Activated CD8-positive, alpha-beta memory T cell treated with anti-CD3 and anti-CD28 coated beads for 24 hours (primary cell): ENCODE measurements at regions not wholly inside any gene's neighbourhood (a gene's known extent, or its start where the extent isn't known, plus 50 kb on each side); places are given as distances from the start of the nearest gene placed in this dataset.
"Not testable (repeated sequence)": the region's sequence is repeated elsewhere in the genome, so short reads cannot be mapped to it uniquely, and the experiment has no call there.

Experiments used
- DNase-seq: peaks from one replicate; pipeline ENCODE4 v3.0.0-alpha.2; 2020

DNA sequence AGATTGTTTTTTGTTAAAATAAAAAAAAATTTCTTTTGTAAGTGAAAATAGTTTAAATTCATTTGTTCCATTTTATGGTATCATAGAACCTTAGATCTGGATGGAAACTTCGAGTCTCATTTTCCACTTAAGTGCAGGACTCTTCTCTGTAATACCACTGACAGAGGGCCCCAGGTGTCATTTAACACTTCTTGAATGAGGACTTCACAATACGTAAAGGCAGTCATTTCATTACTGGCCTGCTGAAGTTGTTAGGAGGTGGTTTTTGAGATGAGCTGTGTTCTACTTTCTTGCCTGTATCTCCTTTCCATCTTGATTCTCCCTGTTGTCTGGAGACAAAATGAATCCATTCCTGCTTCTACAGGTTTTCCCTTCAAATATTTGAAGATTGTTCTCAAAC is 455.3 kb downstream of the DMRT2 start:
- DNase-seq: no peak

DNA sequence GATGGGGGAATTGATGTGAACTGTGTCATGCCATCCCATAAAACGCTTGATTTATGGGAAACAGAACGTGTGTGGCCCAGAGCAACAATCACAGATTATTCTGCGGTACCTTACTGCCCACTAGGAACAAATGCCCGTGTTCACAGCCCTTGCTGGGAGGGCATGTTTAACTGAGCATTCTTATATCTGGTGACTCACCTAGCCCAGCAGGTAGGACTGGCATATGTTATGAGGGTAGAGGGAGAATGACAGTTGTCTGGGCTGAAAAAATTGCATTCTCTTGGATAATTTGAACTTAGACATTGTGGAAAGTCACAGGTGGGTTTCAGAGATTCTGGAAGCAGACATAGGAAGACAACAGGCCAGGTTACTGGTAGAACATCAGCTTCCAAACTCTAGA is 460.6 kb downstream of the DMRT2 start:
- DNase-seq: no peak

DNA sequence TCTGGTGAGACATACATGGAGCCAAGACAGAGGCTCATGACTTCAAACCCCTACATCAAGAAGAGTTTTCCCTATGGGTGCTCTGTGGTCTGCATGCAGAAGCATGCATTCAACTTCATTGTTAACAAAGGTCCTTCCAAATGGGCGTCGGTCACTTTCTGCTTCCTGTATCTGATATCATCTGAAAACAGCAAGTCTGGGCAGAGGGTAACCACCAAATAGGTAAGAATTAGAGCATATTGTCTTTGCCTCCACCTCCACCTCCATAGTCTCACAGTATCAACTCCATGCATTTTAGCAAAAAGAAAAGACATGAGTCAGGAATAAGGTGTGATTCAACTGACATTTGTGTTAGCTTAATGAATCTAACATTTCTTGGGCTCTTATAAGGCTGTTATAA is 462.9 kb downstream of the DMRT2 start:
- no peak for DNase-seq

DNA sequence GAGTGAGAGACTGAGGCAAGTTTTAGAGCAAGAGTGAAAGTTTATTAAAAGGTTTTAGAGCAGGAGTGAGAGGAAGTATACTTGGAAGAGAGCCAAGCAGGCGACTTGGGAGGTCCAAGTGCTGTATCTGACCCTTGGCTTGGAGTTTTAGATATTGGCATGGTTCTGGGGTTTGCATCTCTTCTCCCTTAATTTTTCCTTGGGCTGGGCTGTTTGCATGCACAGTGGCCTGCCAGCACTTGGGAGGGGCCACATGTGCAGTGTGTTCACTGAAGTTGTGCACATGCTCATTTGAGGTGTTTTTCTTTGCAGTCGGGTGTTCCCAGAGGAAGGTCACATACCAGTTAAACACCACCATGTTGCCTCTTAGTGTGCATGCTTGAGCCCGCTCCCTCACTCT is 464.1 kb downstream of the DMRT2 start:
- no peak for DNase-seq

DNA sequence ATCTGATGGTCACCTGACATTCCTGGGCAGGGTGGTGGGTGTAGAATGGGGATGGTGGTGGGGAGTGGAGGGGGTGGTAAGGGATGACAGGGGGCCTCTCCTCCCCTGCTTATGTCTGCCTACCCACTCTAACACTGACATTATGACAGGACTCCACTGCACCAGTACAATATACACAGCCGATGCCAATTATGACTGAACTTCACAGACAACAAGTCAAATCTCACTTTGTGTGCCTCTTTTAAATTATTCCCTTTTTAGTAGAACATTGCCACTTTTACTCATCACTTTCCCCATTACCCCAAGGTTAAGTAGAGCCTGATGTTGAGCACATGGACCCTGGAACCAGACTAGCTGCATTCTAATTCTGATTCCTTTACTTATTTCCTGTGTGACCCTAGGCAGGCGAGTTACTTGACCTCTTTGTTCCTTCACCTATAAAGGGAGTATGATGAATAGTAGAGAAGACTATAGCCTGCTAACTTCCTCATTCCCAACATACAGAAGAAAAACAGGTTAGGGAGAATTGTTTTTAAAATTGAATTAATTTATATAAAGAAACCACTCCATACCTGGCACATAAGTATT is 464.7 kb downstream of the DMRT2 start:
- DNase-seq: no peak

DNA sequence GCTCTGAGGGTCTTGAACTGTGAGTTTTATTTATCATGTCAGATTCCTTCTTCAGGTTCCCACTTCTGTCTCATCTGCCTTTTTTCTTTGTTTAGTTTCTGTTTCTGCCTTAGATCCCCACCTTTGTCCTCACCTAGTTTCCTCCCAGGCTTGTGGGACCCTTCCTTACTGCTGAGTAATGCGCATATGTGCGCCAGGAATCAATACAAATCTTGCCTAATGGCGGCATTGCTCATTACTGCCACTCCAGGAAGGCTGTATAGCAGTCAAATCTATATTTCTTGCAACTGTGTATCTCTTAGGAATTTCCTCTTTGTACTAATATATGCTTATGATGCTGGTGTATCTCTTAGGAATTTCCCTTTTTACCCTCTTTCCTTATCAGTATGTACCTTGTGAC is 465.4 kb downstream of the DMRT2 start:
- DNase-seq: no peak

DNA sequence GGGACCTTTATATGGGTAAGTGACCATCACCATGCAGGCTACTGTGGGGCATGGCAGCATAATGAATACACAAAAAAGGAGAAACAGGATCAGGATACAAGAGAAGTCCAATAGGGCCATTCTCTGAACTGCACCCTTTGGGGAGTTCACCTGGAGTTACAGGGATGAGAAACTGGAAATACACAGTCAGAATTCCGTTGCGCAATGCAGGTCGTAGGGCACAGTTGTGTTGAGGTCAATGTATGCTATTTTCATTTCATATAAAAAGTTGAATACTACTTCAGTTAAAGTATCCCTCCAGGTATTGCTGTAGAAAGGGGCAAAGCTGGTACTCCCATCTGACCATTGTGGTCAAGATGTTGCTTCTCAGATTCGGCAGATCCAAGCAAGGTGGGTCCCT is 471.4 kb downstream of the DMRT2 start:
- no peak for DNase-seq

DNA sequence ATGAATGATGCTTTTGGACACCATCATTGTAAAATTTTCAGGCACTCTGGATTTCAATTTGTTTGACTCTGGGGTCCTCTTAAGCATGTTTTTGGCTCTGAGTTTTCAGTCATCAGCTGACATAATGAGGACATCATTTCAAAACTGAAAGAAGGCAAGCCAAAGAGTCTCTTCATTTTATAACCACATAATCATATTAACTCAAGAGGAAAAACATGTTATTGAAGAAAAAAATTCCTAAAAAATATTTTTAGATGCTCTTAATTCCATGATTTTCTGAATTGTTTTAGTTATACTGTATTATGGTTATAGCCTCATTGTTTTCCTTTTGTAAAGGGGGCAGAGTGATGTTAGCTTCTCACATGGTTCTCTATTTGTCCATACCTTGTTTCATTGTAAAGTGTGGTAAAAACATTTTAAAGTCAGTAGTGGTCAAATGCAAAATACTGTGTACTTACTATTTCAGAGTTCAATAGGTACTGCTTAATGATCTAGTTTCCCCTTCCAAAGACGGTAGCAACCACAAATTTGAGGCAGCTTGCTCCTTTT is 472.1 kb downstream of the DMRT2 start:
- DNase-seq: no peak

DNA sequence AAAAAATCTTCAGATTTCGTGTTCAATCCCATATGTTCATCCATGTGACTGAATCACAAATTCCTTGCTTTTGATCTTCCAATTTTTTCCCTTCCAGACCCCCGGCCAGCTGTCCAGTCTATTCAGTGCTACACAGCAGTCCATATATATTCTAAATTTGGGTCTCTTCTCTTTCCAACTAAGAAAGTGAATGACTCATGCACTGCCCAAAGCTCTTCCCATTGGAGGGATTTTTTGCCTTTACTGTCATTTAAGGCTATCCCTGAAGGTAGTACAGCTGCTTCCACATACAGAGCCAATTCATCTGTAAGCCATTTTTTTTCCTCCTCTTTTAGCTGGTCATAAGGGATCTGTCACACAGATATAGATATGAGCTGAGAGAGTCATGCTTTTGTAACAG is 478.3 kb downstream of the DMRT2 start:
- no peak for DNase-seq

DNA sequence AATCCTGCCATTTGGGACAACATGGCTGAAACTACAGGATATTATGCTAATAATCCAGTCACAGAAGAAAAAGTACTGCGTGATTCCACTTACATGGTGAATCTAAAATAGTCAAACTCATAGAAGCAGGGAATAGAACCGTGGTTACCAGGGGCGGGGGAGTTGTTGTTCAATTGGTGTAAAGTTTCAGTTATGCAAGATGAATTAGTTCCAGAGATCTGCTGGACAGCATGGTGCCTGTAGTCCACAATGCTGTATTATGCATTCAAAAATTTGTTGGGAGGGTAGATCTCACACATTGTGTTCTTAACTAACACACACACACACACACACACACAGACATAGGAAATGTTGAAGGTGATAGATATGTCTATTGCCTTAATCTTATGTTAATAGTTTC is 480.5 kb downstream of the DMRT2 start:
- no peak for DNase-seq

DNA sequence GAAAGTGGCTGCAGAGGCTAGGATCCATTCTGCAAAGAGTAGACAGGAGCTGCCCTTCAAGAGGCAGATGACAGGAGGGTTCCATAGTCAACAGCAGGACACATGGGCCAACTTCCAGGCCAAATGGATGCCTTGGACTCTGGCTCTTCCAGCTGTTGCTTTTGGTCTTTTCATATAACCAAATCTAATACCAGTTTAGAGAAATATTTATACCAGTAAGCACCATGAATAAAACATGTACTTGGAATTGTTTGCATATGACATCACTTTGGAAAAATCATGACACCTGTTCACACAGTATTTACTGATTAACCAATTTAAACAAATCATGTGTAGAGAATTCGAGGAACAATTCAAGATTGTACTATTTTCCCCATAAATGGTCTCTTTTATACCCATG is 481.3 kb downstream of the DMRT2 start:
- no peak for DNase-seq

DNA sequence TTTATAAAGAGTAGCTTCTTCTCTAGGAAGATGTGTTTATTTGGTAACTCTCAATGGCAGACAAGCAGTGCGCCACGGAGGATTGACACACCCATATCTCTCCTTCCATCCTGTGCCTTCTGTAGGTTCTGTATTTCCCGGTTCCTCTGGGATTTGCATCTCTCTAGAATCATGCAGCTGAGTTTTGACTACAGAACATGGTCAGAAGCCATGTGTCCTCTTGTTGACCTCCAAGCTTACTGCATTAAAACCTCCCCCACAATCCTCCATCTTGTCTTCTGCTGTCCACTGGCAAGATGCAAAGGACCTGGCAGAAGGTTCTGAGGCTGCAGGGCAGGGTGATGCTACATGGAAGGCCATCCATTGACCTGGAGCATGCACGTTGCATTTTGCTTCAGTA is 482.0 kb downstream of the DMRT2 start:
- no peak for DNase-seq

DNA sequence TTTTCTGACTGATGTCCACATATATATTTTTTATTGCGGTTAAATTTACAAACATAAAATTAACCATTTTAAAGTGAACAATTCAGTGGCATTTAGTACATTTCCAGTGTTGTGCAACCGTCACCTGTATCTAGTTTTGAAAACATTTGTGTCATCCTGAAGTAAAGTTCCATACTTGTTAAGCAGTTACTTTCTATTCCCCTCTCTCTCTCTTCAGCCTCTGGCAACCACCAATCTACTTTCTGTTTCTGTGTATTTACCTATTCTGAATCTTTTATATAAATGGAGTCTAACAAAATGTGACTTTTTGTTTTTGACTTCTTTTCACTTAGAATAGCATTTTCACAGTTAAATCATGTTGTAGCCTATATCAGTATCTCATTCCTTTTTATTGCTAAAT is 480.1 kb upstream of the SMARCA2 start:
- no peak for DNase-seq

DNA sequence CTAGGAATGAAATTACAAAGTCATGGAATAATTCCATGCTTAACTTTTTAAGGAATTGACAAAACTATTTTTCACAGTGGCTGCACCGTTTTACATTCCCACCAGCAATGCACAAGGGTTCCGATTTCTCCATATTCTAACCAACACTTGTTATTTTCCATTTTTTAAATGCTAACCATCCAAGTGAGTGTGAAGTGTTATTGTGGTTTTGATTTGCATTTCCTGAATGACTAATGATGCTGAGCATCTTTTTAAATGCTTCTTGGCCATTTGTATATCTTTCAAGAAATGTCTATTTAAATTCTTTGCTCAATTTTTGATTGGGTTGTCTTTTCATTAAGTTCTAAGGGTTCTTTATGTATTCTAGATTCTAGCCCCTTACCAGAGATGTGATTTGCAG is 479.5 kb upstream of the SMARCA2 start:
- DNase-seq: no peak

DNA sequence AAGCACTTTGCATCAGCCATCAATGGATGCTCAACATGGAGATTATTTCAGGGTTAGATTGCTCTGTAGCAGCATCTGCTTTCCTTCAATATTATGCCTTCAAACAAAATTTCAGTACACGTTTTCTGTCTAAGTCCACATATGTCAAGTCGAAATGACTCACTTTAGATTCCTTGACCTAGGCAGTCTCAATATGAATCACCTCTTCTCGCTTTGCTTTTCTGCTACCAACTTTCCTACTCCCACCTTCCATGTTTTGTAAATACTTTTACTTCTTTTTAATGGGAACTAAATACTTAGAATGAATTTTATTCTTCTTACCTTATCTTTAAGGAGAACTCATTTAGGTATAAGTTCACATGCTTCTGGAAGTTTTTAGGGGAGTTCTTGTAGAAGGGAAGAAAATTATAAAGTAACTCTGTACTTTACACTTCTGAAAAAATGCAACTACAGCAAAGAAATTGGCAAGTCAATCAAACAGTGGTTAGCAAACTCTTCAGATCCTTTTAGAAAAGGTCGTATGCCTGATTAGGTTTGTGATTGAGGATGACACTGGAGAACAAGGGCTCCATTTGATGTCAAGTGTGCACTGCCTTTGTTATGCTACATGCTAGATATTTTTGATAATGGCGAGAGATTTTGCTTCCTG is 478.5 kb upstream of the SMARCA2 start:
- no peak for DNase-seq

DNA sequence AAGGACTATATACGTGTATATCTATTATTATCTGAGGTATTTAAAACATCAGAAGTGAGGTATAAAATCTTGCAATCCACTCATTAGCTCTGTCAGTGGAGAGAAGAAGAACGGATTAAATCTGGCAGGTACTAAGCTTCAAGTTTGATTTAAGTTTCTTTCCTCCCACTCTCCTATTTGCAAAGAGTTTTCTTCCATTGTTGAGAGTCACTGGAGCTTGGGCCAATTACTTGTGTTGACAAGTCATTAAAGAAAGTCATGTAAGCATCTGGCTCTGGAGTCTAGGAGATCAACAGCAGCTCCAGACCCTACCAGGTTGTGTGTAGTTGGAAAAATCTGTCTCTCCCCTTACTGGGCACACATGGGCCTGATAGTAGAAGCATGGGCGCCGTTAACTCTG is 476.8 kb upstream of the SMARCA2 start:
- no peak for DNase-seq

DNA sequence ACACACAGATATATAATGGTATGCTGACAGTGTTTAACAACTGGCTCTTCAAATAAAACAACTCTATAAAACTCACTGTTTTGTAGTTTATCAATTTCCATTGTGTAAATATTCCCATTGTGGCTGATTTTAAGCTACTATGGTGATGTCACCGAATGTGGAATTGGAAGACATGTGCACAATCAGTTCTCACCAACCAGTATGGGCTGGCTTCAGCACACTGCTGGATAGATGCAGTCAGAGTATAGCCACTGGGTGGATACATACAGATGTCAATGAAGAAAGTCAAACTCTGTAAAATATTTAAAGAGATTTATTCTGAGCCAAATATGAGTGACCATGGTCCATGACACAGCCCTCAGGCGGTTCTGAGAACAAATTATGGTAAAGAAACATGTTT is 475.9 kb upstream of the SMARCA2 start:
- no peak for DNase-seq

DNA sequence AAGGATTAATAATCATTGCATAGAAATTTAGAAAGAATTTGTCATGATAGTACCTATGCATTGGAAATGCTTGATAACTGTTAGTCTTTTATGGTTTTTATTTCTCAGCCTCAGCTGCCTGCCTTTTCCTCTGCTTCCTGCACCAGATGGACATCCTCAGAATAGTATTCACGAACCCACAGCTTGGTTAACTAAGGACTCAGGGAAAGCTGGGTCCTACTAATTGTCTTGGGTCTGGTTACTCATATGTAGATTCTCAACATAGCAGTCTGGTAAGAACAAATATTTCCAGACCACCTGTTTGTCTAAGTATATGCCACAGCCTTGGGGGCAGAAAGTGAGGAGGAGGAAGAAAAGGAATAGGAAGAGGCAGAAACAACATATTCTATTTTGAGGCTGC is 464.5 kb upstream of the SMARCA2 start:
- DNase-seq: no peak

DNA sequence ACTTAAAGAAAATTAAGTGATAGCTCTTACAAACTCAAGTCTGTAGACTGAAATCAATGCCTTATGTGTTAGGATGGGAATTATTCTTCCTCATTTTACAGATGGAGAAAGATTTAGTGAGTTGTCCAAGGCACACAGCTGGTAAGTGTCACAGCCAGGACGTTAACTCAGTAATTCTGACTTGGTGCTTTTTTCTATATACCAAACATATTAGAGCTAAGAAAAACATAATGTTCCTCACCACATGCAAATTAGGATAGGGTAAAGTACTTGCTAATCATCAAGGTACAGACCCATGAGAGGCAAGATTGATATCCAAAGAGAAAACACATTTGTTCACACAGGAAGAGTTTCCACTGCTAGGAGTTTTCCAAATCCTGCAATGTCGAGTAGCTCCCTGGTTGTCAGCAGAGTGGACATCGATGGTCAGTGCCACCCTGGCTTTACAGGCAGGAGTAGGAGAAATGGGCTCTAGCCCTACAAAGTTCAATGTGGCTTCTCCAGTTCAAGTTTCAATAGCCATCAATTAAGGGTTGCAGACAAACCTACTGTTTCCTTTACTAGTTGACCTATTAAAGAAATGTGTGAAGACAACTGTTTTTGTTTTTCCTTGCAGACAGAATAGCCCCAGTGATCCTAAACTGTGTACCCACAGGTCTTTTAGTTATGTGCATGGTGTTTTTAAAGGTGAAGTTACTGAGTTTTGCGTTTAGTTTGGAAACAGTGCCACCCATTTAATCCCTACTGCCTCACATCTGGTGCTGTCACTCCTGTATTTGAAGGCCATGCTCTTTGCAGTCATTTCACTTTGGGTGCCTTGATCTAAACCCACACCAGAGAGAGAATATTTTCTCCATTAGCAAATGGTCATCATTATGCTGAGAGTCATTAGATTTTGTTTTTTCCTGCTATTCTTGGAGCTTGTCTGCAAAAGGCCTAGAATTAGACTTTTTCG is 460.8 kb upstream of the SMARCA2 start:
- DNase-seq: no peak

DNA sequence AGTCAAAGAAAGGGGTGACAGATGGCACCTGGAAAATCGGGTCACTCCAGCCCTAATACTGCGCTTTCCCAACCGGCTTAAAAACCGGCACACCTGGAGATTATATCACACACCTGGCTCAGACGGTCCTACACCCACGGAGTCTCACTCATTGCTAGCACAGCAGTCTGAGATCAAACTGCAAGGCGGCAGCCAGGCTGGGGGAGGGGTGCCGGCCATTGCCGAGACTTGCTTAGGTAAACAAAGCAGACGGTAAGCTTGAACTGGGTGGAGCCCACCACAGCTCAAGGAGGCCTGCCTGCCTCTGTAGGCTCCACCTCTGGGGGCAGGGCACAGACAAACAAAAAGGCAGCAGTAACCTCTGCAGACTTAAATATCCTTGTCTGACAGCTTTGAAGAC is 456.5 kb upstream of the SMARCA2 start:
- not testable (repeated sequence) for DNase-seq

DNA sequence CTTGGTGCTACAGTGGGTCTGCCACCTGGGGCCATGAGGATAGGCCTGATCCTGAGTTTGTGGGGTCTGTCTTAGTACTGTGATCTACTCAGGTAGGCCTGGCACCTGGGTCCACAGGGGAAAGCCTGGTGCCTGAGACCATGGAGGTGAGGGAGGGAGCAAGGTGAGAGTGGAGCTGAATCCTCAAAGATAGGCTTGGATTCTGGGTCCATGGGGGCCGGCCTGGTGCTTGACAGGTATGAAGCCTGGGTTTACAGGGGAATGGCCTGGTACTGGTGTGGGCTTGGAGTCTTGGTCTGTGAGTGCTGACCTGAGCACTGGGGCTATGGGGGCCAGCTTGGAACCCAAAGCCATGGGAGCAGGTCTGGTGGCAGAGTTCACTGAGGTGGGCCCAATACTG is 439.2 kb upstream of the SMARCA2 start:
- no peak for DNase-seq

DNA sequence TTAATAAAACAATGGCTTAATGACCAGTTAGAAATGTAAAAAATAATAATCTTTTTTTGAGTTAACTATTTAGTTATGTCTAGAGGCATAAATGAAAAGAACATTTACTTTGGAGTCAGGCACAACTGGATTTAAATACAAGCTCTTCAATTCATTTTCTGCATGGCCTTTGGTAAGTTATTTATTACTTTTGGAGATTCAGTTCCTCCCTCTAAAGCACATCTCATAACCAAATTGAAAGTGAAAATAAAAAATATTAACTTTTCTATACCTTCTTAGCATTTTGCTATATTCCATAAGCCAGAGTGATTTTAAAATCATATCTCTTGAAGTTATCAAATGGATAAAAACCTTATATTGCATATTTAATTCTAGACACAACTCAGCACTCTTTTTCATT is 434.9 kb upstream of the SMARCA2 start:
- no peak for DNase-seq

DNA sequence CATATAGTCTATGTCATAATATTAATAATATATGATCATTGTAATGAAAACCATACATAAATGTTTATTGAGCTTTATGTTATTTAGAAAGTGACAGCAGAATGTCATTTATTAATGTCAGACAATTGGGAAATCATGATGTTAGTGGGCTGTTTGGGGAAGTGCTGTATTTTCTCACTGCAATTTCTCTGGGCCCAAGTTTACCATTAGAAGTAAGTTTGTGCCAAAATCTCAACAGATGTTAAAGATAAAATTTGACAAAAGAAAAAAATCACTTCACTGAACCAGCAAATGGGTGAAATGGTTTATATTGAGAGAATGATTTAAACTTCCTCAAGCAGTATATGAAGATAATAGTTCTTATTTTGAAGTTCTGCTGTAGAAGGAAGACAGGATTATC is 433.2 kb upstream of the SMARCA2 start:
- no peak for DNase-seq

DNA sequence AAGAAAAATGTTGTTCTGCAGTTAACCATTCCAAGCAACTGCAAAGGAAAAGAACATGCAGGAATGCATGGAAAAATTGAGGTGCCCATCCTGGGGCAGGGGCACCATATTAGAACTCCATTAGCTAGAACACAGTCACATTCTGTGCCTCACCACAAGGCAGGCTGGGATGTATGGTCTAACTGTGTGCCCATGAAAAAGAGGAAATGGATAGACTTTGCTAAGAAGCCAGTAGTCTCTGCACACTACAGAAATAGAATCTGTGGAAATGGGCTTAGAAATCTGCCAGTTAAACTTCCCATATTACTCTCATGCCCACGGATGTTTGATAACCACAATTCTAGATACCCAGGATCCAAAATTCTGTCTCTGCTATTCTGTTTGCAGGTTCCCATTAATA is 423.8 kb upstream of the SMARCA2 start:
- no peak for DNase-seq
